Adrenal gland (tissue), 9 donors: ENCODE measurements at regions not wholly inside any gene's neighbourhood (a gene's known extent, or its start where the extent isn't known, plus 50 kb on each side); places are given as distances from the start of the nearest gene placed in this dataset.

ENCODE experiments used
- DNase-seq, 7 donors: peaks; one replicate each; pipeline ENCODE4 v3.0.0-alpha.2; 2019 to 2020
- H3K27ac ChIP-seq, 5 donors: fragments of 200-600 bp; sonication (generic) in 4 of 5; 1 replicate in 3 of 5; 2 replicates in 2 of 5; pipeline versions ENCODE4 v1.5.1 to v1.8.0; 2016 to 2020; ENCODE audit warnings: mild to moderate bottlenecking in 1 of 5
- H3K27me3 ChIP-seq: fragments of 200-600 bp; 2 replicates; pipeline ENCODE4 v1.8.0; 2021
- H3K36me3 ChIP-seq, 2 donors: fragments of 200-600 bp; replicated peaks in 1 of 2; 1 replicate in 1 of 2; 2 replicates in 1 of 2; pipeline versions ENCODE4 v1.5.1 to v1.8.0; 2018 to 2022
- H3K4me1 ChIP-seq, 2 donors: fragments of 200-600 bp; replicated peaks in 1 of 2; 1 replicate in 1 of 2; 2 replicates in 1 of 2; pipeline versions ENCODE4 v1.5.1 to v1.8.0; 2018 to 2021
- H3K4me3 ChIP-seq, 4 donors: fragments of 200-600 bp; sonication (generic) in 3 of 4; one replicate each; pipeline ENCODE4 v1.5.1; 2016 to 2018
- H3K9me3 ChIP-seq, 3 donors: fragments of 200-600 bp; sonication (generic) in 1 of 3; replicated peaks in 1 of 3; 1 replicate in 2 of 3; 2 replicates in 1 of 3; pipeline versions ENCODE4 v1.5.1 to v1.8.0; 2016 to 2021
- POLR2A ChIP-seq, 2 donors: fragments of 450-650 bp; IDR thresholded peaks; one replicate each; pipeline ENCODE4 v1.6.1; 2017; ENCODE audit warnings: antibody characterized with exemption in 2 of 2, mild to moderate bottlenecking in 2 of 2, moderate library complexity in 1 of 2
- WGBS, 4 donors: extraction: QIAGEN DNeasy Blood & Tissue Kit in 2 of 4; methylation state at CpG; one replicate each; pipeline versions ENCODE4 v1.1.5 to v1.1.7; 2013 to 2017; 5-methylcytosine and 5-hydroxymethylcytosine counted together
- intact Hi-C, 2 donors: fragments of 100-400 bp; cut with DNase I; formaldehyde crosslinking; loops; one replicate each; pipeline versions ENCODE4 v1.14.1 to v1.15.0; 2022 to 2023
- TF ChIP-seq, protein P1 (sequence below), 6 experiments: fragments of 450-650 bp in 4 of 6; fragments of 200-600 bp in 2 of 6; sonication (generic) in 1 of 6; IDR thresholded peaks; 1 replicate in 5 of 6; 2 replicates in 1 of 6; pipeline versions ENCODE4 v1.5.1 to v1.8.0; 2016 to 2021; ENCODE audit warnings: antibody characterized with exemption in 6 of 6, mild to moderate bottlenecking in 2 of 6, moderate library complexity in 1 of 6
- donor health status: healthy with polysubstance abuse.
- donor health status: Bipolar disorder and iron deficiency.
- donor health status: DM: yes; HTN: yes; CAD: no.
- donor health status: DM: no; HTN: no; CAD: no.
- donor health status: DM: no; HTN: no; CAD: no.

DNA sequence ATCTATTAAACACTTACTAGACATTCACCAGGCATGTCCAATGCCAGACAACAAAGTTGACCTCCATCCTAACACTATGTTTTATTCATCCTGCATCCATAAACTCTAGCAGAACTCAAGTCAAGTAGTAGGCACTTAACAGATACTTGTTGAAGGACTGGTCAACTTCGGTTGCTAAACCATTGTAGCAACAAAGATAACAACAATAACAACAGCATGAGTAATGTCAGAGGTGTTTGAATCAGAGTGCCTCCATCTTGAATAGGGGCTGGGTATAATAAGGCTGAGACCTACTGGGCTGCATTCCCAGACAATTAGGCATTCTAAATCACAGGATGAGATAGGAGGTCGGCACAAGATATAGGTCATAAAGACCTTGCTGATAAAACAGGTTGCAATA lies 180.5 kb upstream of the ZNF462 start:
- intact Hi-C loops: no loop called here
- no peaks in the 10 kb centered on the region for H3K4me1 ChIP-seq
- H3K27me3 ChIP-seq: no peaks in the 10 kb centered on the region
- H3K9me3 ChIP-seq: no peaks in the 10 kb centered on the region
- H3K27ac ChIP-seq: no peak overlapping the region
- TF ChIP-seq, protein P1, sequence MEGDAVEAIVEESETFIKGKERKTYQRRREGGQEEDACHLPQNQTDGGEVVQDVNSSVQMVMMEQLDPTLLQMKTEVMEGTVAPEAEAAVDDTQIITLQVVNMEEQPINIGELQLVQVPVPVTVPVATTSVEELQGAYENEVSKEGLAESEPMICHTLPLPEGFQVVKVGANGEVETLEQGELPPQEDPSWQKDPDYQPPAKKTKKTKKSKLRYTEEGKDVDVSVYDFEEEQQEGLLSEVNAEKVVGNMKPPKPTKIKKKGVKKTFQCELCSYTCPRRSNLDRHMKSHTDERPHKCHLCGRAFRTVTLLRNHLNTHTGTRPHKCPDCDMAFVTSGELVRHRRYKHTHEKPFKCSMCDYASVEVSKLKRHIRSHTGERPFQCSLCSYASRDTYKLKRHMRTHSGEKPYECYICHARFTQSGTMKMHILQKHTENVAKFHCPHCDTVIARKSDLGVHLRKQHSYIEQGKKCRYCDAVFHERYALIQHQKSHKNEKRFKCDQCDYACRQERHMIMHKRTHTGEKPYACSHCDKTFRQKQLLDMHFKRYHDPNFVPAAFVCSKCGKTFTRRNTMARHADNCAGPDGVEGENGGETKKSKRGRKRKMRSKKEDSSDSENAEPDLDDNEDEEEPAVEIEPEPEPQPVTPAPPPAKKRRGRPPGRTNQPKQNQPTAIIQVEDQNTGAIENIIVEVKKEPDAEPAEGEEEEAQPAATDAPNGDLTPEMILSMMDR (IDR thresholded peaks at IDR 0.05): no peak
- no peak for TF ChIP-seq POLR2A (IDR thresholded peaks at IDR 0.05)
- peak in 3 of 7 donors; percentile 12 to 31 (median 14) for DNase-seq
- no peak overlapping the region for H3K4me3 ChIP-seq
- H3K36me3 ChIP-seq: no peaks in the 10 kb centered on the region
- WGBS, 4 donors: 34 to 51% (median 41%) methylated on average over 2 of the region's 2 CpGs

DNA sequence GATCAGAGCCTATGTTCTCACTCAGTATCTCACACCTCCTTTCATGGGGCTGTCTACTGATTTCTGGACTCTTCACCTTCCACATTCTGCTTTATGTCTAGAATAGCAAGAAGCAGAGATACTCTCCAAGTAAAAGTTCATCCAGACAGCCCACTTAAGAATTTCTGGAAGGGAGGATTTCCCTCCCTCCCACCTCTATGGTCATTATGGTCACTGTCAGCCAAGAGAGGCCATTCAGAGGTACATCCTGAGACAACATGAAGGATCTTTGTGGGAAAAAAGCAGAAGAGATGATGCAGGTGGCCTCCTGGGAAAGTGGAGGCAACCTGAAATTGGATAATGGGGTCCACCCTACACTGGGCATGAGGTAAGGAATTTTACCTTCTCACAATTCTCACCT lies 179.5 kb upstream of the ZNF462 start:
- Histone ChIP-seq H3K27ac (no peak overlapping the region), H3K27me3 (no peaks in the 10 kb centered on the region), H3K36me3 (no peaks in the 10 kb centered on the region), H3K4me1 (no peaks in the 10 kb centered on the region), H3K9me3 (no peaks in the 10 kb centered on the region), H3K4me3 (no peak overlapping the region)
- DNase-seq: no peak
- intact Hi-C loops: no loop called here
- no peak for TF ChIP-seq POLR2A (IDR thresholded peaks at IDR 0.05)
- TF ChIP-seq, protein P1 (IDR thresholded peaks at IDR 0.05): no peak

DNA sequence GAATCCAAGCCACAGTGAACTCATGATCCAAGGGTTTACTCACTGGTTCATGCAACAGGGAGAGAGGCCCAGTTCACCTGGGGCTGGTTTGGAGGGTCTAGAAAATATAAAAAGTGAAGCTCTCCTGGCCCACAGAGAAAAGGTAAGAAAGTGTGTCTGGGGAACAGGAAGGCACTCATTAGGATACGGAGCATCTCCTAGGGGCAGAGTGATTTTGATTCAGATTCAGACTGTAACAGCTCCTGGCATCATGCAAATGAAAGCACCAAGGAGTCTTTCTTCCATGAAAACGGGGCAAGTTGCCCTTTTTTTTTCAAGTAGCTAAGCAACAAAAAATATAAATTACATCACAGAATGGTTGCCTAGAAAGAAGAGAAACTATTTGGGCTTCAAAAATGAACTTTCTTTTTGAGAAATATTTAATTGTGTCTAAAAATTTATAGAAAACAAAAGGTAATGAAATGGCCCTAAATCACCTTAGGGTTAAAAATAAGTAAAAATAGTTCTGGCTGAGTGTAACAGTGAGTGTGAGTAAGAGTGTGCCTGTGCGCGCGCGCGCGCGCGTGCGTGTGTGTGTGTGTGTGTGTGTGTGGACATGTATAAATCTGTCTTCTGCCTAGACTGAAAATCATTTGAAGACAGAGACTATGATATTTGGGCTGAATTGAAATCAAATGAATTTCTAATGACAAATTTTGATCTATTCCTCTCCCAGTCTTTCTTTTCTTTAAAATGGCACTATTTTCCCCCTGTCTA lies 177.8 kb upstream of the ZNF462 start:
- Histone ChIP-seq H3K4me3 (no peak overlapping the region), H3K4me1 (no peaks in the 10 kb centered on the region), H3K27me3 (no peaks in the 10 kb centered on the region), H3K27ac (no peak overlapping the region), H3K9me3 (no peaks in the 10 kb centered on the region), H3K36me3 (no peaks in the 10 kb centered on the region)
- no peak for DNase-seq
- TF ChIP-seq, protein P1 (IDR thresholded peaks at IDR 0.05): no peak
- TF ChIP-seq POLR2A (IDR thresholded peaks at IDR 0.05): no peak
- intact Hi-C loops: no loop called here
- 69 to 84% (median 75%) methylated on average over 11 of the region's 11 CpGs for WGBS, 4 donors

DNA sequence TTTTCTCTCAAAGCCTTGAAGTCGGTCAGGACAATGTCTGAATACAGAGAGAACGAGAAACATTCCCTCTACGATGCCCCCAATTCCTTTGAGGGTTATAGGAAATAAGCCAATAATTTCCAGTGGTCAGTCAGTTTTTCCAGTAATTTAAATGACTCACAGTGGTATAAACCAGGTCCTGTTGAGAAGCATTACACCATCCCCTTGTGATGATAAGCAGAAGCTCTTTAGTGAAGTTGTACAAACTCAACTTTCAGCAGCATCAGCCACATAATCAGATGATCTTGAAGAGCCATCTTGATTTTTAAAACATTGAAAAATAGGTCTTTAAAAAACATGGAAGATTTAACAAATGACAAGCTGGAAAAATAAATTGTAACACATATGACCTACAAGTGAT lies 173.9 kb upstream of the ZNF462 start:
- no peaks in the 10 kb centered on the region for H3K36me3 ChIP-seq
- TF ChIP-seq, protein P1 (IDR thresholded peaks at IDR 0.05): no peak
- no peak for TF ChIP-seq POLR2A (IDR thresholded peaks at IDR 0.05)
- no peak overlapping the region for H3K4me3 ChIP-seq
- no peak for DNase-seq
- no peaks in the 10 kb centered on the region for H3K9me3 ChIP-seq
- intact Hi-C loops: no loop called here
- WGBS, 4 donors: 76 to 96% (median 83%) methylated on average over 3 of the region's 3 CpGs
- H3K27me3 ChIP-seq: no peaks in the 10 kb centered on the region
- no peaks in the 10 kb centered on the region for H3K4me1 ChIP-seq
- no peak overlapping the region for H3K27ac ChIP-seq
